ENCODE measurements at regions not wholly inside any gene's neighbourhood (a gene's known extent, or its start where the extent isn't known, plus 50 kb on each side); places are given as distances from the start of the nearest gene placed in this dataset.

DNA sequence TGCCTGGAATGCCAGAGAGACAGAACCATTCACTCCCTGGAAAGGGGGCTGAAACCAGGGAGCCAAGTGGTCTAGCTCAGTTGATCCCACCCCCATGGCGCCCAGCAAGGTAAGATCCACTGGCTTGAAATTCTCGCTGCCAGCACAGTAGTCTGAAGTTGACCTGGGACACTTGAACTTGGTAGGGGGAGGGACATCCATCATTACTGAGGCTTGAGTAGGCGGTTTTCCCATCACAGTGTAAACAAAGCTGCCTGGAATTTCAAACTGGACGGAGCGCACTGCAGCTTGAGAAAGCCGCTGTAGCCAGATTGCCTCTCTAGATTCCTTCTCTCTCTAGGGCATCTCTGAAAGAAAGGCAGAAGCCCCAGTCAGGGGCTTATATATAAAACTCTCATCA lies 310.7 kb upstream of the DPPA4 start:
- TF ChIP-seq, protein P1, sequence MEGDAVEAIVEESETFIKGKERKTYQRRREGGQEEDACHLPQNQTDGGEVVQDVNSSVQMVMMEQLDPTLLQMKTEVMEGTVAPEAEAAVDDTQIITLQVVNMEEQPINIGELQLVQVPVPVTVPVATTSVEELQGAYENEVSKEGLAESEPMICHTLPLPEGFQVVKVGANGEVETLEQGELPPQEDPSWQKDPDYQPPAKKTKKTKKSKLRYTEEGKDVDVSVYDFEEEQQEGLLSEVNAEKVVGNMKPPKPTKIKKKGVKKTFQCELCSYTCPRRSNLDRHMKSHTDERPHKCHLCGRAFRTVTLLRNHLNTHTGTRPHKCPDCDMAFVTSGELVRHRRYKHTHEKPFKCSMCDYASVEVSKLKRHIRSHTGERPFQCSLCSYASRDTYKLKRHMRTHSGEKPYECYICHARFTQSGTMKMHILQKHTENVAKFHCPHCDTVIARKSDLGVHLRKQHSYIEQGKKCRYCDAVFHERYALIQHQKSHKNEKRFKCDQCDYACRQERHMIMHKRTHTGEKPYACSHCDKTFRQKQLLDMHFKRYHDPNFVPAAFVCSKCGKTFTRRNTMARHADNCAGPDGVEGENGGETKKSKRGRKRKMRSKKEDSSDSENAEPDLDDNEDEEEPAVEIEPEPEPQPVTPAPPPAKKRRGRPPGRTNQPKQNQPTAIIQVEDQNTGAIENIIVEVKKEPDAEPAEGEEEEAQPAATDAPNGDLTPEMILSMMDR (IDR thresholded peaks at IDR 0.05): no peak
- Histone ChIP-seq H3K4me3 (no peak overlapping the region), H3K27ac (no peak overlapping the region)
- no peak for DNase-seq (ENCODE audit: low spot score)

DNA sequence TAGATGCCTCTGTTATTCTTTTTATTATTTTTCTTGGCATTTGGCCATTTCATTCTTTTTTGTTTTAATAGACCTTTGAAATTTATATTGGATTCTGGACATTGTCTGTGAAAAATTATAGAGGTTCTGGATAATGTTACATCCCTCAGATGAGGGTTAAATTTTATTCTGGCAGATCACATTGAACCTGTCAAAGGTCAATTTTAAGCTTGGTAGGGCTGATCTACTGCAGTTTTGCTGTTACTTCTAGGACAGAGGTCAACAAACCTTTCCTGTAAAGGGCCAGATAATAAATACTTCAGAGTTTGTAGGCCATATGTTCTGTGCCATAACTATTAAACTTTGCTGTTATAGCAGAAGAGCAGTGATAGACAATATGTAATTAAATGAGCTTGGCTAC lies 318.9 kb upstream of the DPPA4 start:
- DNase-seq (ENCODE audit: low spot score): no peak
- TF ChIP-seq, protein P1 (IDR thresholded peaks at IDR 0.05): no peak
- Histone ChIP-seq H3K27ac (no peak overlapping the region), H3K4me3 (no peak overlapping the region)

DNA sequence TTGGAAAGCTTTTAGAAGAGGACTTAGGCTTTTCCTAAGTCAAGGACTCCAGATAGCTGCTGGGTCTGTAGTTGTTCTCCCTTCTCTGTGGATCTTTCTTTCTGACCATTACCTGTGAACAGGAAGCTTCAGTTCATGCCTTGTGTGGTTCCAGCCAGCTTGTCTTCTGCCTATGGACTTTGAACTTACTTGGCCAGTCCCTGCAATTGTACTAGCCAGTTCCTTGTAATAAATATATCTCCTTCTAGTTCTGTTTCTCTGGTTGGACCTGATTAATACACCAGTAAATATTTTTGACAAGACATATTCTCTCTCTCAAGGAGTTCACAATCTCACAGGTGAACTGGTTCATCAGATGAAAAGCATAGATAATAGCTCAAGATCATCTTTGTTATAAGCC lies 341.3 kb upstream of the DPPA4 start:
- DNase-seq (ENCODE audit: low spot score): no peak
- Histone ChIP-seq H3K27ac (no peak overlapping the region), H3K4me3 (no peak overlapping the region)
- TF ChIP-seq, protein P1 (IDR thresholded peaks at IDR 0.05): no peak

DNA sequence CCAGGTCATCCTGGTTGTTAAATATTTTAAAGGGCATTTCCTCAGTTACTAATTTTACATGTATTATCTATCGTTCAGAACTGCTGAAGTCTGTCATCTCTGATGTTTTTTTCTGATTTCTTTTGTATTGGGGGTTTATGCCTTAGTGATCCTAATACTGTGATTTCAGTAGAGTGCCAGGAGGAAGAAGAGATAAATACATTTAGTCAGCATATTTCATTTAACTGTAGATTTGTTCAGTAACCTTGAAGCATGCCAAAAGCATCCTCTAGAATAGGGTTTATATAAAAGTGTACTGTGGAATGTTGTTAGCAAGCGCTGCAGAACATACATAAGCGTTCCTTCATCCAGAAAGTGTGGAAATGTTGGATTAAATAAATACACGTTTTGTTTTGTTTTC lies 342.3 kb upstream of the DPPA4 start:
- TF ChIP-seq, protein P1 (IDR thresholded peaks at IDR 0.05): no peak
- no peak for DNase-seq (ENCODE audit: low spot score)
- H3K27ac ChIP-seq: no peak overlapping the region
- H3K4me3 ChIP-seq: no peak overlapping the region

DNA sequence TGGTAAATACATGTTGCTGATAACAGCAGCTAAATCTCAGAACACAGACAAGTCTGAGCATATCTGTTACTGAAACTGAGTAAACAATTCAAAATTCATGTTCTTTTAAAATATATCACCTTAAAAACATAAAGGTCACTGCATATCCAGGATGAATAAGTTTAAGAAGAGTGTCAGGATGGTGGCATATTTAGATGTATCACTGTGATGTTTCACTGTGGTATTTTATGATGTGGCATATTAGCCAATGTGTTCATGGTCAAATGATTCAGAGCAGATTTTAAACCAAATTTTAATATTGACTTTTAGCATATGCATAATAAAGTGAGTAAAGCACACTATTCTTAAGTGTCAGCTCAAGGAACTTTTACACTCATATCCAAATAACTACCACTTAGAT lies 346.4 kb upstream of the DPPA4 start:
- Histone ChIP-seq H3K4me3 (no peak overlapping the region), H3K27ac (peak overlapping the region in 1 of 2 donors; percentile 90)
- TF ChIP-seq, protein P1 (IDR thresholded peaks at IDR 0.05): no peak
- DNase-seq (ENCODE audit: low spot score): no peak

DNA sequence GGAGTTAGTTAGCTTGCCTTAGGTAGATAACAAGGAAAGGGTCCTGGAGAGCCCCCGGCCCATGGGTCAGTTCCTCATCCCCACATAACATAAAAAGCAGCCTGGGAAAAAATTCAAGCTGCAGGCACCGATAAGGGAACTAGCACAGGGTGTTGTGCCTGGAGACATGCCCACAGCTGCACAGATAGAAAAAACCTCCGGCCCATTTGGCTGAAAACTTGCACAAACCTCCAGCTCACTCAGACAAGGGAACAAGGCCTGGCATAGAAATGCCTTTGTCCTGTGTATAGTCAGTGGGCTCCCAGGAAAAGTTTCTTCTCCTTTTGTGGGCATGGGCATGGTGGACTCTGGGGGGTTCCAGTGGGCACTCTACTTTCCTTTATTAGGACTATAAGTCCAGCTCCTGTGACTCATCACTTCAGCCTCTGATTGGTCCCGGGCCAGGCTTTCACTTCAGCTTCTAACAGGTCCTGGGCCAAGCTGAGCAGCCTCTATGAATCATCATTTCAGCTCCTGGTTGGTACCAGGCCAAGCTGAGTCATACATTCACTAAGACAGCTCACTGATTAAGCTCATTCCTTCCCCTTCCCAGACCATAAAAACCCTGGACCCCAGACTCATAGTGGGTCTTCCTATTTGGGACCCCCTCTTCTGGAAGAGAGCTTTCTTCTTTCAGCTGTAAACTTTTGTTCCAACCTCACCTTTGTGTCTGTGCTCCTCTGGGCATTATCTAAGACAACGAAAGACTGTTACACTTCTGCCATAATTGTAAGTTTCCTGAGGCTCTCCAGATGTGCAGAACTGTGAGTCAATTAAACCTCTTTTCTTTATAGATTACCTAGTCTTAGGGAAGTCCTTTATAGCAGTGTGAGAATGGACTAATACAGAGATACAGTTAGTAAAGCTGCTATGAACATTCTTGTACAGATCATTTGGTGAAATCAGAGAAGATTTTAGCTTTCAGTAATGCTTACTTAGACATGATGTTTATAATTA lies 348.0 kb upstream of the DPPA4 start:
- peak overlapping the region; percentile 50 to 90 for H3K27ac ChIP-seq
- DNase-seq (ENCODE audit: low spot score): peak; percentile 93

More for the DNA sequence above, 348.0 kb upstream of the DPPA4 start:
- peak overlapping the region; percentile 35 for H3K4me3 ChIP-seq
- TF ChIP-seq, protein P1 (IDR thresholded peaks at IDR 0.05): no peak
